HUES64 (cell line): ENCODE measurements at regions not wholly inside any gene's neighbourhood (a gene's known extent, or its start where the extent isn't known, plus 50 kb on each side); places are given as distances from the start of the nearest gene placed in this dataset.

Experiments
- H3K27ac ChIP-seq: 2 replicates; pipeline ENCODE4 v1.7.0; 2013; ENCODE audit warnings: low read depth, low read length, inconsistent platforms
- H3K27me3 ChIP-seq: 2 replicates; pipeline ENCODE4 v1.6.1; 2013; ENCODE audit warnings: mild to moderate bottlenecking, low read length; ENCODE audit not compliant: insufficient read depth
- H3K36me3 ChIP-seq: 2 replicates; pipeline ENCODE4 v1.6.1; 2013; ENCODE audit warnings: mild to moderate bottlenecking, low read length; ENCODE audit not compliant: insufficient read depth
- H3K4me1 ChIP-seq: 2 replicates; pipeline ENCODE4 v1.6.1; 2013; ENCODE audit warnings: mild to moderate bottlenecking, low read length, moderate library complexity; ENCODE audit not compliant: insufficient read depth
- H3K4me3 ChIP-seq: 2 replicates; pipeline ENCODE4 v1.5.1; 2013; ENCODE audit warnings: mild to moderate bottlenecking, low read length, moderate library complexity
- H3K9ac ChIP-seq: 2 replicates; pipeline ENCODE4 v1.6.1; 2013; ENCODE audit warnings: mild to moderate bottlenecking, low read depth, low read length
- H3K9me3 ChIP-seq: 2 replicates; pipeline ENCODE4 v1.6.1; 2013; ENCODE audit warnings: low read depth, low read length; ENCODE audit not compliant: insufficient read depth
- WGBS: fragments of 150-250, 120-280 bp; methylation state at CpG from one replicate; pipeline ENCODE4 v1.1.7; 2013; ENCODE audit warnings: missing lambda C conversion rate; 5-methylcytosine and 5-hydroxymethylcytosine counted together

DNA sequence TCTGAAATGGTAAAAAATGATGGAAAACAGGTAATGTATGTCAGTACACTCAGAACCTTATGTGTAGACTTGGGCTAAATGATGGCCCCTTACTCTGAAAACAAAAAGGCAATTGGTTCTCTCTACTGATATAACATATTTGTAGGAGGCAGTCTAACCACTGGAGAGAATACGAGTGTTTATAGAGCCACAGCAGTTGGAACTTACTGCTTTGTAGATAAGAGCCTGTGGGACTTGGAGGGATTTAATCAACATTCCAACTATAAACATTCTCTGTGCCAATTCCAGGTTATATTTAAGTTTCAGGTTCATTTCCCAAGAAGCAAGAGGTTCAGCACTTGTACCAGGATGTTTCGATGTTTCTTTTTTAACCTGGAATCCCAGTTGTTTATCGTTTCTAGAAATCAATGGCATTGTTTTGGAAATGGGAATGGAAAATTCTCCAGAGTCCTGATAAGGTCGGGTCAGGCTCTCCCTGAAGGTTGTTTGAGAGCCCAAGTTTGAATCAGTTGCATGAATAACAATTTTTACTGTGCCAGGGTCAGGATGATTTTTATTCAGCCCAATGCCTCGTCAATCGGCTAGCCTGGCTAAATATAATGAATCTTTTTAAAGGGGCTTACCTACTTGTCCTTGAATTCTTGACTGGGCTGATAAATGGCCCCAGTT is 278.4 kb upstream of the FAM98A start:
- no peak overlapping the region for H3K9ac ChIP-seq
- no peaks in the 10 kb centered on the region for H3K9me3 ChIP-seq
- H3K4me3 ChIP-seq = no peak overlapping the region
- no peak overlapping the region for H3K27ac ChIP-seq
- 91% methylated on average over 6 of the region's 6 CpGs for WGBS
- no peaks in the 10 kb centered on the region for H3K36me3 ChIP-seq
- 0 out of 2 replicates have a peak, but pooled peaks cover 6% of the 10 kb centered on the region for H3K4me1 ChIP-seq
- no peaks in the 10 kb centered on the region for H3K27me3 ChIP-seq

DNA sequence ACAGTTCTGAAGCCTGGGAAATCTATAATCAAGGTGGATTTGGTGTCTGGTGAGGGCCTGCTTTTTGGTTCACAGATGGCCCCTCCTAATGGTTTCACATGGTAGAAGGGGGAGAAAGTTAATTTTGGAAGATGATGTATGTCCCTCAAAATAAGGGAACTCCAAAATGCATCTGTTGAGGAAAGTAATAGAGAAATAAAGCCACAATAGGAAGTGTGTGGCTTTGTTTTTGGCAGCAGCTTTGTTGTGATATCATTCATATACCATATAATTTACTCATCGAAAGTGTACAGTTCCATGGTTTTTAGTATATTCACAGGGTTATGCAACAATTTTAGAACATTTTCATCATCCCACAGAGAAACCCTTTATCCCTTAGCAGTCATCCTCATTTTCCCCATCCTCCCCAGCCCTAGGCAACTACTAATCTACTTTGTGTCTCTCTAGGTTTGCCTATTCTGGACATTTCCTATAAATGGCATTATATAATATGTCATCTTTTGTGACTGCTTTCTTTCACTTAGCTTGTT is 274.0 kb upstream of the FAM98A start:
- 0 out of 2 replicates have a peak, but pooled peaks cover 6% of the 10 kb centered on the region for H3K4me1 ChIP-seq
- H3K36me3 ChIP-seq = no peaks in the 10 kb centered on the region
- H3K27ac ChIP-seq = no peak overlapping the region
- H3K27me3 ChIP-seq = no peaks in the 10 kb centered on the region
- peaks cover 17% of the 10 kb centered on the region for H3K9me3 ChIP-seq
- no peak overlapping the region for H3K9ac ChIP-seq
- 100% methylated on average over 1 of the region's 1 CpG for WGBS
- no peak overlapping the region for H3K4me3 ChIP-seq

DNA sequence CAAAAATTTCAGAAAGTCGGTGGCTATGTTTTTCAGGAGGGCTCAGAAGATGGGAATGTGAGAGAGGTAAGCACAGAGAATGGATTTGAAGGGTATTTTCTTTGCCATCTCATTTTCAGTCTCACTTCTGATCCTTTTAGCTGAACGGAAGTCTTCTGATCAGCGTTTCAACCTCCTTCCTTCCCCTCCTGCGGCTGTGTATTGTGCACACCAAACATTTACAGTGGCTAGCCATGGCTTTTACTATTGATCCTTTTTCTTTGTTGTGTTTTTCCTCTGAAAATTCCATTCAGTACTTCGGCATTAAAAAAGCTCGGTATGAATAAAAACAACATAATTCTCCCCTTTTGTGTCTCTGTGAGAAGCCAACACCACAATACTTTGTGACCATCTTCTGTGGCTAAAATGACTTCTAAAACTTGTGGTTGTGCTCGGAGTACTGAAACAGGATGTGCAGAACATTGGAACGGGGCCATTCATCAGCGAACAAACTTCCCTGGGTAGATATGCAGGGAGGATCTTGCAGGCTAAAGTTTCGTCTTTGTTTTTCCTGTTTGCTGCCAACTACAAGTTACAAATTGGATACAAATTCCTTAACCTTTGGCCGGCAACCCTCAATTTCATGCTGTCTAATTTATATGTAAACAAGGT is 260.8 kb upstream of the FAM98A start:
- 92% methylated on average over 10 of the region's 11 CpGs for WGBS
- no peak overlapping the region for H3K9ac ChIP-seq
- H3K36me3 ChIP-seq = no peaks in the 10 kb centered on the region
- H3K4me1 ChIP-seq = peaks cover 6% of the 10 kb centered on the region; the same call in 1 of the 2 replicates
- H3K27ac ChIP-seq = no peak overlapping the region
- H3K9me3 ChIP-seq = peaks cover 5% of the 10 kb centered on the region; the same call in 1 of the 2 replicates
- no peak overlapping the region for H3K4me3 ChIP-seq
- H3K27me3 ChIP-seq = no peaks in the 10 kb centered on the region

DNA sequence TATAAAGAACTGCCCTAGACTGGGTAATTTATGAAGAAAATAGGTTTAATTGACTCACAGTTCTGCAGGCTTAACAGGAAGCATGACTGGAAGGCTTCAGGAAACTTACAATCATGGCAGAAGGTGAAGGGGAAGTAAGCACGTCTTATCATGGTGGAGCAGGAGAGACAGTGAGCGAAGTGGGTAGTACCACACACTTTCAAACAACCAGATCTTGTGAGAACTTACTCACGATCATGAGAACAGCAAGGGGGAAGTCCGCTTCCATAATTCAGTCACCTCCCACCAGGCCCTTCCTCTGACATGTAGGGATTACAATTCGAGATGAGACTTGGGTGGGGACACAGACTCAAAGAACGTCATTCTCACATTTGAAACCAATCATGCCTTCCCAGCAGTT is 260.1 kb upstream of the FAM98A start:
- WGBS = 96% methylated on average over 6 of the region's 6 CpGs

DNA sequence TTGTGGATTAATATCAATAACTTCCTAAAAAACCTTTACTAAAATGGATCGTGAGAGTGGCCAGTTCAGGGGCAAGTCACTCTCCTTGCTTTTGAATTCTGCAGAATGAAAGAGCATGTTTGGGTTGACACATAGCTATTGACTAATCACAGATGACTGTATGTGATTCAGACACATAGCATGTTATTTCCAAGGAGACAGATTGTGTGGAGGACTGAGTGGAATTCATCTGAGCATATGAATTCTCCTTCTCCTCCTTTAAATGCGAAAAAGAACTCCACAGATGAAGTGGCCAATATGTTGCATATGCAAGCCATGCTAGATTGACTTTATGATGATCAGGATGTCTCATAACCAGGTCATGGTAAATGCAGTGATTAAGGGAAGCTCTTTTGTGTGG is 249.4 kb upstream of the FAM98A start:
- no peak overlapping the region for H3K27ac ChIP-seq
- 96% methylated on average over 2 of the region's 2 CpGs for WGBS
- 0 out of 2 replicates have a peak, but pooled peaks cover 4% of the 10 kb centered on the region for H3K4me1 ChIP-seq

More for the DNA sequence above, 260.1 kb upstream of the FAM98A start:
- no peak overlapping the region for H3K27ac ChIP-seq
- H3K27me3 ChIP-seq = no peaks in the 10 kb centered on the region
- H3K36me3 ChIP-seq = no peaks in the 10 kb centered on the region
- no peak overlapping the region for H3K4me3 ChIP-seq
- peaks cover 12% of the 10 kb centered on the region; the same call in 1 of the 2 replicates for H3K9me3 ChIP-seq
- no peak overlapping the region for H3K9ac ChIP-seq
- H3K4me1 ChIP-seq = peaks cover 6% of the 10 kb centered on the region; the same call in 1 of the 2 replicates

DNA sequence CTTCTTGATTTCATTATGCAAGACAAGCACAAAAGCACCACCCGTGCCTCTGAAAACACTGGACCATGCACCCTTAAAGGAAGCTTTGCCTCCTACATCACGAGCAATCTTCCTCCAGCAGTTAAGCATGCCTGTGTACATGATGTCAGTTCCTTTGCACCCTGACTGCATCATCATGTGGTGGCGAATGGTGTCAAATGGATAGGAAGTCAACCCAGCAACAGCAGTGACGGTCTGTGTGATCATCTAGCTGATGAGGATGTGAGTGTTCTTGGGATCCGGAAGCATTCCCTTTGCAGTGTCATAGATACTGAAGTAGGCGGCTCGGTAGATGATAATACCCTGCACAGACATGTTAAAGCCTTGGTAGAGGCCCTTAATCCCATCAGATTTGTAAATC is 240.7 kb upstream of the FAM98A start:
- no peak overlapping the region for H3K9ac ChIP-seq
- WGBS = 91% methylated on average over 7 of the region's 7 CpGs
- no peaks in the 10 kb centered on the region for H3K4me1 ChIP-seq
- no peaks in the 10 kb centered on the region for H3K36me3 ChIP-seq
- H3K9me3 ChIP-seq = no peaks in the 10 kb centered on the region
- H3K27ac ChIP-seq = no peak overlapping the region
- H3K4me3 ChIP-seq = no peak overlapping the region
- H3K27me3 ChIP-seq = no peaks in the 10 kb centered on the region

More for the DNA sequence above, 249.4 kb upstream of the FAM98A start:
- H3K27me3 ChIP-seq = no peaks in the 10 kb centered on the region
- H3K9ac ChIP-seq = no peak overlapping the region
- no peak overlapping the region for H3K4me3 ChIP-seq
- H3K9me3 ChIP-seq = peaks cover 25% of the 10 kb centered on the region
- no peaks in the 10 kb centered on the region for H3K36me3 ChIP-seq

DNA sequence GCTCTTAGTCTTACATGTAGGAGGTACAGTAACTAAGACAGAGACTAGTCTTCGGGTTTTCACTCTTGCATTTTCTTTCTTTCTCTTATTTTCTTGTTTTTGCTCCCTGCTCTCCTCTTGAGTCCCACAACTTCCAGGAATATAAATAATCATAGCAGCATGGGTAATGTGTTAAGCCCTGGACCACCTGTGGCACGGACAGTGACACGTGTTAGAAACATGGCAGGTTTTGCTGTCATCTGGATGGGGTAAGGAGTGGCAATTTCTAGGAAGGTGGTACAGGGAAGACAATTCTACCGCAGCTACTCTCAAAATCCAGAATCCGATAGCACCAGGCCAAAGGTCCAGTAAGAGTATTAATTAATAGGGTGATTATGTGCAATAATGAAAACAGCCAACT is 237.5 kb upstream of the FAM98A start:
- no peak overlapping the region for H3K4me3 ChIP-seq
- no peaks in the 10 kb centered on the region for H3K36me3 ChIP-seq
- H3K27ac ChIP-seq = no peak overlapping the region
- no peaks in the 10 kb centered on the region for H3K27me3 ChIP-seq
- H3K9me3 ChIP-seq = no peaks in the 10 kb centered on the region
- H3K4me1 ChIP-seq = no peaks in the 10 kb centered on the region
- no peak overlapping the region for H3K9ac ChIP-seq
- WGBS = over 99% methylated on average over 5 of the region's 5 CpGs

DNA sequence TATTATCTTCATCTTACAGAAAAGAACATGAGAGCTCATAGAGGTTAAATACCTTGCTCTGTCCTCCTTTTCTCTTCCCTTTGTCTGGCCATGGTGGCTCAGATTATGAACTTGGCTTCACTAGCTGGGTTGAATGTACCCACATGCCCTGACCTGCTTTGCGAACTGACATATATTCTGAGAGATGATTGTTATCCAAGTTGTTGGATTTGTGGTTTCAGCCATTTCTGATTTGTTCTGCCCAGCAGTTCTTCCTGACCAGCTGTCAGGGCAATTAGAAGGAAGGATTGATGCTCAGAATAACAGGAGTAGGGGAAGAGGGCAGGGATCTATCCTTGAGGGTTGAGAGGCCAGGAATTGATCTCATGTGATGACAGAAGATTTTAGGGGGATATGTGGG is 236.8 kb upstream of the FAM98A start:
- no peaks in the 10 kb centered on the region for H3K27me3 ChIP-seq
- H3K9me3 ChIP-seq = no peaks in the 10 kb centered on the region
- no peak overlapping the region for H3K27ac ChIP-seq
- WGBS = 98% methylated on average over 1 of the region's 1 CpG
- no peaks in the 10 kb centered on the region for H3K4me1 ChIP-seq
- H3K4me3 ChIP-seq = no peak overlapping the region
- H3K36me3 ChIP-seq = no peaks in the 10 kb centered on the region
- no peak overlapping the region for H3K9ac ChIP-seq

DNA sequence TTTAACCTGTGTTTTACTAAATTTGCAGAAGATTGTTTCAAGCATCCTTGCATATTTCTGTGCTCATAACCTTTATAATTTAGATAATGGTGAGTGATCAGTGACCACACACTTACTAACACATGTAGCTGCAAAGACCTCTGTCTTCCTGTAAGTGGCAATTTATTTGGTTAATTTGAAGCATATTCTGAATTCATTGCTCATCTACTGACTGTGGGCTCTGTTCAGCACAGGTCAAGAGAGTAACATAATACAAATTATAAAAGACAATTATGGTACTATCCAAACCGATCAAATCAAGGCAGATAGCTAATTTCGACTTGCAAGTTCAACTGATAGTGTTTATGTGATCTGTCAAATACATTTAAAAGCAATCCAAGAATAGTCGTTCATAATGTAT is 223.9 kb upstream of the FAM98A start:
- no peak overlapping the region for H3K4me3 ChIP-seq
- H3K9ac ChIP-seq = no peak overlapping the region
- no peaks in the 10 kb centered on the region for H3K36me3 ChIP-seq
- no peaks in the 10 kb centered on the region for H3K4me1 ChIP-seq
- H3K9me3 ChIP-seq = no peaks in the 10 kb centered on the region
- no peaks in the 10 kb centered on the region for H3K27me3 ChIP-seq
- no peak overlapping the region for H3K27ac ChIP-seq
- 100% methylated on average over 3 of the region's 3 CpGs for WGBS

DNA sequence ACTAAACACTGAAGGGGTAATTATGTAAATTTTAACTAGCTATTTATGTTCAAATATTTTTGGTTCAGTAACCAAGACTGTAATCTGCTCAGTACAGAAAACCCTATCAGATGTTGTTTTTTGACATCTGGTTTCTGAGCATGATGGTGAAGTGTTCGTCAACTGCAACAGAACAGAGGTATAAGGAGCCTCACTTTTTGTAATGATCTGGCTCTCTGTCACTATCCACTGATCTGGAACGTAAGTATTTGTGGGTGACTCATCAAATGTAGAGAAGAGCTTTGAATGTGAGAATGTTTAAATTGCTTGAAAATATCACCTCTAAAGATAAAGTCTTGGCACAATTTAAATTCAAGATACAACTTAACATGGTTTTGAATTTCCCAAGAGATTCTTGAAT is 213.6 kb upstream of the FAM98A start:
- no peak overlapping the region for H3K9ac ChIP-seq
- H3K27me3 ChIP-seq = no peaks in the 10 kb centered on the region
- peaks cover 15% of the 10 kb centered on the region for H3K4me1 ChIP-seq
- H3K4me3 ChIP-seq = no peak overlapping the region
- no peaks in the 10 kb centered on the region for H3K9me3 ChIP-seq
- no peaks in the 10 kb centered on the region for H3K36me3 ChIP-seq
- H3K27ac ChIP-seq = no peak overlapping the region
- 97% methylated on average over 2 of the region's 2 CpGs for WGBS

DNA sequence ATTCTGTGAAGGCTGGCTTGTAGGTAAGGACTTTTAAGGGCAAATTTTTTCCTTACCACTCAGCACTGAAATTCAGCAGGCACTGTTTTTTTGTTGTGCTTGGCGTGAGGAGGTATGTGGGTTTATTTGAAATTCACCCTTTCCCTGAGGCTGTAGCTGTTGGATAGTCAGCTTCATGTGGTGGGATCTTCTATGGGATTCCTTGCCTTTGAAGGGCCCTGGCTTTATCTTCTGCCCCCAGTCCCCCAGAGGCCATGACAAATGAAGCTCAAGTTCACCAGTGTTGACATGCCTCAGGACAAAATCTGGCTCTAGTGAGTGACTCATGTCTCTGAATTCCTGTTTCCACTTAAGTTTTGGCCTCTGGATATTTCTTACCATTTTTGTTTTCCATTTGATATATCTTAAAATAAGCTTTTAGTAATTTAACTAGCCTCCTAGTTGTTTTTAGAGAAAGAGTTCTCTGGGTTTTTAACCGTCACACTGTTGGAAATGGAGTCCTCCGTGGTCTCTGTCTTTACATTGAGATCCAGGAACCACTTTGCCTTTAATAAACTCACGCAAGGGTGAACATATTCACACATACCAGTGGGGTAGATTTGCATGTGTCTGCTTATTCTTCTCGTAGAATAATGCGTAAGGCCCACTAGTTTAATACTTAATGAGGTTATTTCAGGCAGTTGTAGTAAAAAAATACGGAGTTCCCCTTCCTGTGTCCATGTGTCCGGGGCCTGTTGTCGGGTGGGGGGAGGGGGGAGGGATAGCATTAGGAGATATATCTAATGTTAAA is 211.1 kb upstream of the FAM98A start:
- Histone ChIP-seq H3K9me3 (no peaks in the 10 kb centered on the region), H3K27ac (peak overlapping the region; percentile 64; the same call in 1 of the 2 replicates), H3K36me3 (no peaks in the 10 kb centered on the region), H3K4me1 (peaks cover 15% of the 10 kb centered on the region), H3K9ac (no peak overlapping the region), H3K4me3 (no peak overlapping the region), H3K27me3 (no peaks in the 10 kb centered on the region)
- WGBS = 89% methylated on average over 9 of the region's 9 CpGs
